Effector CD4-positive, alpha-beta T cell (primary cell): ENCODE measurements at regions not wholly inside any gene's neighbourhood (a gene's known extent, or its start where the extent isn't known, plus 50 kb on each side); places are given as distances from the start of the nearest gene placed in this dataset.

Experiments used
- DNase-seq: peaks from one replicate; pipeline ENCODE4 v3.0.0-alpha.2; 2020

DNA sequence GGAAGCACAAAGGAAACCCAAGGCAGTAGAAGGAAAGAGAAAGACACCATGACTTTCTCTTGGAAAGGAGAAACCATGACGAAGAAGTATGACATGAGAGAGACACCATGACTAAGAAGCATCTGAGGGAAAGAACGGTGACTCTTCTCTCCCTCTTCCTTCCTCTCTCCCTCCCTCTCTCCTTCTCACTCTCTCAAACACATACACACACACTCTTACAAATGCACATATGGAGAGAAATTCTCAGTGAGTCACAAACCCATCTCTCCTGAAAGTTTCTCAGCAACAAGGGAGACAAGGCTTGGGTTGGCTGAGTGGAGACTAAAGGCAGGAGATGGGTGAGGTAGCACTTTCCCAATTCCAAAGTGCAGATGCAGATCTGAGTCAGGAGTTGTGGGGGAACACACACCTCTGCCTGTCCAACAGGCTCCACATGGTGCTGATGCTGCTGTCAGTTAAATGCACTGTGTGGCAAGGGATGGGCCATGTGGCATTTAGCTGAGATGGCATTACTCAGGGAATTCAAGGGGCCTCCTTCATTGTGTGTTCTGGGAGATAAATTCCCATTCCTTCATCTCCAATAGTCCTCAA is 336.7 kb upstream of the C16orf82 start:
- DNase-seq: no peak

DNA sequence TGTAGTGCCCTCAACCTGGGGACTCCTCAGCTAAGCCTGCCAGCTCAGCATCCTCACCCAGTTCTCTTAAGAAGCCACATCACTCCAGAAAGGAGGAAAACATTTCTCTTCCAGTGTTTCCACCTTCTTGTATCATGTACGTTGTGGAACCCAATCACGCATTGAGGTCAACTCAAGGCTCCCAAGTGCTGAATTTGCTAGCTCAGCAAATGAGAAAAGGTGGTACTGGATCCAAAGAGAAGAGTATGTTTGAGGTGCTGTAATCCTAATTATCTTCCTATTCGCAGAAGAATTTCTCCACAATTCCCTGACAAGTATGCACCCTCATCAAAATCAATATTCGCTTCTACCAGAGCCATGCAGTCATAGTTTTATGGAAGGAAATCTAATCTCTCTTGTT is 335.0 kb upstream of the C16orf82 start:
- no peak for DNase-seq

DNA sequence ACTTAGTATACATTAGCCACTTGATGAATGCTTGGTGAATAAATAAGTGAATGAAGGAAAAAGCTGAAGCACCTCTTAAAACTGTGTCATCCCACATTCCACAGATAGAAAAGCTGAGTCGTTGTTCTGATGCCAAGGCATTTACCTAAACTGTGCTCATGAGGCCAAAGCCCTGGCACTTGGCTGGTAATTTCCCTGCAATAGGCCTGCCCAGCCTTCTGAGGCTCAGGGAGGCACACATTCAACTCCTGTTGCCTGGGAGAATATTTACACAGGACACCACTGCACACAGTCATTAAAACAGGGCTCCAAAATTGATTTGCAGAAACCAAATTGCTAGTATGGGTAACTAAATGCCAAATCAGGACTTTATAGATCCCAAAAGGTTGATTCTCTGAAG is 333.0 kb upstream of the C16orf82 start:
- no peak for DNase-seq

DNA sequence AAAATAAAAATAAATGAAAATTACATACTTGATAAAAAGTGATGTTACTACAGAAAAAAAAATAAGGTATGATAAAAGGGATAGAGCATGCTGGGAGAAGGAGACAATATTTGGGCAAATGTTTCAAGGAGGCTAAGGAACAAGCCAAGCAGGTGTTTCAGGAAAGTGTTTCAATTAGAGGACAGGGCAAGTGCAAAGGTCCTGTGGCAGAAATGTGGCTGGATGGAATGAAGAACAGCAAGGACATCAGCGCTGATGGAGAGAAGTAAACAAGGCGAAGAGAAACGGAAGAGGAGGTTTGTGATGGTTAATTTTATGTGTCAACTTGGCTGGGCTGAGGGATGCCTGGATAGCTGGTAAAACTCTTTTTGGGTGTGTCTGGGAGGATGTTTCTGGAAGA is 331.2 kb upstream of the C16orf82 start:
- DNase-seq: no peak

DNA sequence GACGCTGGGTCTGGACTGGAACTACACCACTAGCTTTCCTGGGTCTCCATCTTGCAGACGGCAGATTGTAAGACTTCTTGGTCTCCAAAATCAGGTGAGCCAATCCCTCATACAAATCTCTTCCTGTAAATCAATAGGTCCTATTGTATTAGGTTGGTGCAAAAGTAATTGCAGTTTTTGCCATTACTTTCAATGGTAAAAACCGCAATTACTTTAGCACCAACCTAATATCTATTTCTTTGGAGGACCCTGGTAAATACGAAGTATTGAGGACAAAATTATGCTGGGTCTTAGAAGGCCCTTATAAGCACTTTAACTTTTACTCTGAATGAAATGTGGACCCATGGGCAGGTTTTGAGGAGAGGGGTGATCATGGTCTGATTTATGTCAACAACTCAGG is 330.6 kb upstream of the C16orf82 start:
- no peak for DNase-seq

DNA sequence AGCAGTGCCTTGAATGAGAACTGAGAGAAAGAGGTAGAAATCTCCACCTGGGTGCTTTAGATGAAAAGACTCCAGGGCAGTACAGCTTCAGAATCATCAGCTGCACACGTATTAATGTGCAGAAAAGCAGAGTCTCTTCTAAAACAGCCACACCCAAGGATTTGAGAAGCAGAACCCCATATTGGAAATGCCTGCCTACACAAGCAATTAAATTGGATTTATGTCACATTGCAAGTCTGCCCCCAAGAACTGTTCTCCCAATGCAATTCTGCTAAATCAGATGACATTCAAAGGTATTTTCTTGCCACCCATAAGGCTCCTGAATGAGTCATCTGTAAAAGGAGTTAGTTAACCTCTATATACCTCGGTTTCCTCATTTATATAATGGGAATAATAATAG is 326.0 kb upstream of the C16orf82 start:
- DNase-seq: no peak

DNA sequence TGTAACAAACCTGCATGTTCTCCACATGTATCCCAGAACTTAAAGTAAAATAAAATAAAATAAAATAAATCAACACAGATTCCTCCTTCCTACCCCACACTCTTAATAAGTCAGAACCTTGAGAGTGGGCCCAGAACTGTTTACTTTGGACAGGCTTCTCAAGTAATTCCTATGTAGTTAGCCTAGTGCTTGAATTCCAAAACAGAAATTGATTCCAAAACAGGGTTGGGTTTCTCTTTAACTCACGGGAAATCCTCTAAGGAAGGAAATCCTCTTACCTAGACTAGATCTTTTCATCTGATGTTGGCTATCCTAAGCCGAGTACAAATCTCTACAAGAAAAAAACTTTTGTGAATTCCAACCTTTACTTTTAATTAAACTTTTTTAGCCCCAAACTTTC is 324.7 kb upstream of the C16orf82 start:
- DNase-seq: no peak

DNA sequence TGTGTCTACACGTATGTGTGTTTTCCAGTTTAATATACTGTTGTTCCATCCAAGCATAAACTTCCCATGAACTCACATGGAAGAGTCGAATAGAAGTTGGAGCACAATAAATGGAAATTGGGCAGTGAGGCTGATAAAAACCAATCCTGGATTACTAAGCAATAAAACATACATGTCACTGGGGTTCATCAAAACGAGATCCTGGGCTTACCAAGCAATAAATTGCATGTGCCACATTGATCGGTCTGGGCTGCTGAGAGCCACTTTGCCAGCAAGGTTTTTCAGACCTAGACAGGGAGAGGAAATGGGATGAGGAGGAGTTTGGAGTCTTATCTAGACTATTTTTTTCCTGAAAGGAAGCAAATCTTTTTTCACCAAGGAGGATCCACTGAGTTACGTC is 322.3 kb upstream of the C16orf82 start:
- DNase-seq: no peak

DNA sequence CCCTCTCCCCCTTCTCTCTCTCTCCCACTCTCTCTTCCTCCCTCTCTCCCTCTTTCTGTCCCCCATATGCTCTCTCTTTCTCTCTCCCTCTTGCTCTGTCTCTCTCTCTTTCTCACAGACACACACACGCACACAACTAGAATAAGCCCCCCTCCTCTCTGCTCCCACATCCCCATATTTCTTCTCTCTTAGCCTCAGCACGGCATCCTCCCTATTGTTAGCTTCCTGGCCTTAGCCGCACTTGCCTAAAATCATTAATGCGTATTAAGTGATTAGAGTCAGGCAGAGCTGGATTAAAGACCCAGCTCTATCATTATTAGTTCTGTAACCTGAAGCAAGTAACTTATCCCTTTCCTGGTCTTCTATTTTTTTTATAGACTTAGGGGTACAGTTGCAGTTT is 319.0 kb upstream of the C16orf82 start:
- DNase-seq: no peak

DNA sequence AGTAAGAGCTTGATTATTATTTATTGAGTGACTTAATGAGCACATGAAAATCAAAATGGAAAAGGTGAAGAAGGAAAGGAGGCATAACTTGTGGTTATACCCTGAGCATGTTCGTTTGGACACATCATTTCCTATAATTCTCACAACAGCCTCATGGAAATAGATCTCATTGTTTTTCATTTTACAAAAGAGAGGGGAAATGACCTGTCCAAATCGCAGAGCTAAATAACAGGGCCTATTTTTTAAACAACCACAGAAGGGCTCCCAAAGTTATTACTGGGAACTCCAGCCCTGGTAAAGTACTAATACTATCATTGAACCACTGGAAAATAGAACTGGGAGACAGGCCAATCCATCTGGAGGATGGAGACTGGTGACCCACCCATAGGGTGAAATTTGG is 317.7 kb upstream of the C16orf82 start:
- DNase-seq: no peak

DNA sequence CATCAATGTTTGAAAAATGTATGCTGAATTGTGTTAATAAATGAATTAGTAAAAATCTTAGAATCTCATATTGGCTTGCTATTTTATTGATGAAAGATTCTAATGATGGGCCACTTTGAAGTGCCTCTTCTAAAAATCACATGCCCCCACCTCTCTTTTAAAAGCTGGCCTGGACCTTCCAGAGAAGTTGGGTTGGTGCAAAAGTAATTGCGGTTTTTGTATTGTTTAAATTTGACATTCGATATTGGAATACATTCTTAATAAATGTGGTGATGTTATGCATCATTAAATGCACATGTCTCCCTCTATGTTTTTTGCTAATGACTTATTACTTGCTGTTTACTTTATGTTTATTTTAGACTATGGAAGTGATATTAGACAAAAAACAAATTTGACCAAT is 314.6 kb upstream of the C16orf82 start:
- no peak for DNase-seq

DNA sequence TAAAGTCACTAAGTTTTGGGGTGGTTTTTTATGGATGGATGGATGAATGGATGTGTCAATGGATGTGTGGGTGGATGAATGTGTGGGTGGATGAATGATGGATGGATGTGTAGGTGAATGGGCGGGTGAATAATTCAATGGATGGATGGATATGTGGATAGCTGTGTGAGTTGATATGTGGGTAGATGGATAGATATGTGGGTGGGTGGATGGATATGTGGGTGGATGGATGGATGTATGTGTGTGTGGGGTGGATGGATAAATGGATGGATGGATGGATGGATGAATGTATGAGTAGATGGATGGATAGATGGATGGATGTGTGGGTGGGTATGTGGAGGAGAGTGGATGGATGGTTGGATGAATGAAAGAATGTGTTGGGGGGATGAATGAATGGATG is 310.1 kb upstream of the C16orf82 start:
- no peak for DNase-seq

DNA sequence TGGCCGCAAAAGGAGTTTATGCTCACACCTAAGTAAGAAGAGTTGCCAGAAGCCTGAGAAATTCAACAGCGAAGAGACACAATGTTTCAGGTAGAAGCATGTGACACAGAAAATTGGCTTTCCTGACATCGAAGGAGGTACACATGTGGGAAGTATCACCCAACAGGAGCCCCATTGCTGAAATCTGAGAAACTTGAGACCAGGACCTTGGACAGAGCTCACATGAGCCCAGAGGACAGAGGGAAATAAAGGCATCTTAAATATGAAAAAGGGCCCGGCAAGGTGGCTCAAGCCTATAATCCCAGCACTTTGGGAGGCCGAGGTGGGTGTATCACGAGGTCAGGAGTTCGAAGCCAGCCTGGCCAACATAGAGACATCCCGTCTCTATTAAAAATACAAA is 304.1 kb upstream of the C16orf82 start:
- no peak for DNase-seq

DNA sequence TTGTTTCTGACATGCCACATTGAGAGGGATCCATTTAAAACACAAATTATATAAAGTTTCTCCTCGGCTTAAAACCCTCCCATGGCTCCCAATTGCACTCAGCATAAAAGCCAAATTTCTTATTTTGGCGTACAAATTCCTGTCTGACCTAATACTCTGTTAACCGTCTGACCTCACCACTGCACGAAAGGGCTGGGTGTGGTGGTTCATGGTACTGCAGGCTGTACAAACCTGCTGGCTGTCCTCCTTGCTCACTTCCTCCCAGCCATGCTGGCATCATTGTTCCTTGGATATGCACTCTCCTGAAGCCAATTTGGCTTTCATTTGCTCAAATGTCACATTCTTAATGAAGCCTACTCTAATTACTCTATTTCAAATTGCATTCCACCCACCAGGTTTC is 301.6 kb upstream of the C16orf82 start:
- DNase-seq: no peak

DNA sequence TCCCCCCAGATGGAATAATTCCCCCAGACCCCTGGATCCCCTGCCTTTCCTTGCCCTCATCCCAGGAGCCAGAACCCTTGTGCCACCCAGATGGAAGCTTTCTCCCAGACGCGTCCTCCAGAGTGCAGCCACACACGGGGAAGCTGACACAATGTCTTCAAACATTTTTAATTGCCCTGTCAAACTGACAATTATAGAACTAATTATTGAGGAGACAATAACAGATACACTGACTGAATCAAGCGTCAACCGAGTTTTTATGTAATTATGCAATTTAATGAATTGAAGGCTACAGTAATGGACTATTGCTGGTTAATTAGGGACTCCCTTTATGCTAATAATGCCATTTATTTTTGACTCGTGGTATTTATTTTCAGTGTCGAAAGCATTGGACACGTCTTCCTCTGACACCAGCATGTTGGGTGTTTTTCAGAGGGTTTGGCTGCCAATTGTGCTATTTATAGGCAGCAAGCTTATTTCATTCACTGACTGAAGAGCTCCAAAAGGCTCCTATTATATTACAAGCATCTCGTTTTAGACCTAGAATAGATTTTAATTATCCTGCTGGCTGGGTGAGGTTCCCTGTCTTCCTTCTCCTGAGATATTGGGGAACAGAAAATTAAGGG is 298.2 kb upstream of the C16orf82 start:
- no peak for DNase-seq

DNA sequence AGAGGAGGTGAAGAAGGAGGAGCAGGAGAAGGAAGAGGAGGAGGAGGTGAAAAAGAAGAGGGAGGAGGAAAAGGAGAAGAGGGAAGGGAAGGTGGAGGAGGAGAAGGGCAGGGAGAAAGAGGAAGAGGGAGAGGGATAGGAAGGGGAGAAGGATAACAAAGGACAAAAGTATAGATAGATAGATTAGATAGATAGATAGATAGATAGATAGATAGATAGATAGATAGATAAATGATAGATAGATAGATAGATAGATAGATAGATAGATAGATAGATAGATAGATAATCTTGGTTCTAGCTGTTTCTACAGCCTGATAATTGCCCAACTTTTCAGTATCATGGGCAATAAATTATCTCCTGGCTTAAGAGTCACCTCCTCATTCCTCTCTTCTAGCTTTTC is 296.2 kb upstream of the C16orf82 start:
- DNase-seq: no peak

DNA sequence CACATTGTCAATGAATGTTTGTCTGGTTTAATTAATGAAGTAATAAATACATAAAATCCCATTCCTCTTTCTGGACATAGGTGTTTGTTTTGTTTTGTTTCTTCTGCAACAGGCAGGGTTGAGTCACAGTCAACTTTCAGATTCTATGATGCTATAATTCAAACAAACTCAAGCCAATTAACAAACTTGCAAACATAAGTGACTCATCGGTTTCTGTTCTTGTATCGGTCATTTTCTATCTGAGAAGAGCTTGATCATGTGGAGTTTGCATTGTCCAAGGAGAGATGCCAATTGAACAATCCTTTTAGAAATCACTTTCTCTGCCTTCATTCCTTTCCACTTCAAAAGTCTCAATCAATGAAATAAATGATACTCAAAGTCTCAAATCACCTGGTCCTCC is 294.2 kb upstream of the C16orf82 start:
- DNase-seq: no peak

DNA sequence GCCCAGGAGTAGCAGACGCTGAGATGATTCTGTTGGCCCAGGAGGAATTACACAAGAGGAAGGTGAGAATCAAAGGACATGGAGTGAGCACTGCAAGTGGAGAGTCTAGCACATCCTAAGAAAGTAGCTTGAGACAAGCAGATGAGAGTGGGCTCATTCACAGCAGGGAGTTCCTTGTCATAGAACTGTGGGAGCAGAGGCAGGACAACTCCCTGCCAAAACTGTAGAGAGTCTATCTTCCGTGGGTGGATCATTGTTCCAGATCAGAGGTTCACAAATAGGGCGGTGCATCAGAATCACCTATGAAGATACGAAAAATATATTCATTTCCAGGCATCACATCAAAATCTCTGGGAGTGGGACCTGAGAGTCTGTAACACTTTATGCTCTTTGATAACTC is 288.9 kb upstream of the C16orf82 start:
- no peak for DNase-seq

DNA sequence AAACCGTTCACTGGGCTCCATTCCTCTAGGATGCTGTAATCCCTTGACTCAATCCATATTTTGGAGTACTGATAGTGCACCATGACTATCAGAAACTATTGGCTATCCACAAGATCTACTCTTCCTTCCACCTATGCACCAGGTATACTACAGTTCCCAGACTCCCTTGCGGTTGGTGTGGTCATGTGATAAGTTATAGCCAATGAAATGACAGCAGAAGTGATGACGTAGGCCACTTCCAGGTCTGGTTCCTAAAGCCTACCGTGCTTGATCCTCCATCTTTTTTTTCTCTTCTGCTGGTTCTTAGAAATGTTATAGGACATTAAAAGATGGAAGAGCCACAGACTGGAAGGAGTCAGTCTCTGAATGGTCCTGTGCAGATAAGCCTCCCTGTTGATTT is 278.8 kb upstream of the C16orf82 start:
- DNase-seq: no peak

DNA sequence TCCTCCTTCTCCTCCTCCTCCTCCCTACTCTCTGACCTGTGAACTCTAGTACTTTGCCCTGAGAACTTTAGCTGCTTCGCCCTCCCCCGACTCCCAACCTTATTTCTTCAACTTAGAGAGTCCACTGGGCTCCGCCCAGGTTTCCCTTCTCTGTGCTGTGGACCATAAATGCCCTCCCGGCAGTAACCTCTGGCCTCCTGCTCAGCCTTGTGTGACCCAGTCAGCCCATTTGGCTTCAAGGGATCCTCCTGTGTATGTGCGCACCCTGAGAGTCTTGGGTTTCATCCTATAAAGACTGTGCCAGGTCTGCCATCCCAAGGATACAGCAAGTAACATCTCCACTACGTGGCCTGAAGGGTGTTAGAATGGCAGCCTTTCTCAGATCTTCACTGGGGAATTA is 275.6 kb upstream of the C16orf82 start:
- no peak for DNase-seq

DNA sequence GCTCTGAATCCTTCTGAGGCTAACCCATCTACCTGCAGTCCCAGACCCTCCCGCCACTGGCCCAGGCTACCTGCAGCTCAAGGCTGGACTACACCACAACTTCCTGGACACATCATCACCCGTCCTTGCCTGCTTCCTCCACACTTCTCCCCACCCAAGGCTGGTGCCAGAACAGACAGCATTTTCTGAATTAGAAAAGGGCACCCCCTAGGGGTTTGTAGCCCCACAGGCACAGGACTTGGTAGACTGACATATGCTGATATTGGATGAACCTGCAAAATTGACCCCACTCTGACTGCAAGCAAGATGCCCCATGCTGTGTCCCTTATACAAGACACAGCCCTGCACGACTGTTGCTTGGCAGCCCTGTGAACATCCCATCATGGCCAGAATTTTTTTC is 271.5 kb upstream of the C16orf82 start:
- DNase-seq: no peak

DNA sequence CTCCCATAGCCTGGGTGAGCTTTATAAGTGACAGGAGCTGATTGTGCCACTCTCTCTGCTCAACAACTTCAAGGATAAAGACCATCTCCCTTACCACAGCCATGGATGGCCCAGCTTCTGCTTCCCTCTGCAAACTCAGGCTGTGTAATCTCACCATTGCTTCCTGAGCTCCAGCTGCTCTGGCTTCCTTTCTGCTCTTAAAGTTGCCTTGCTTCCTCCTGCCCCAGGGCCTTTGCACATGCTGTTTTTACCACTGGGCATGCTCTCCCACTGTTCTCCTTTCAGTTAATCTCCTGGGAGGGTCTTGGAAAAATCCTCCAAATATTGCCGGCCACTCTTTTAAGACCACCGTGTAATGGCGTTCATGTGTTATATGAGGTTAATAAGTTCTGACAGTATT is 265.1 kb upstream of the C16orf82 start:
- DNase-seq: no peak

DNA sequence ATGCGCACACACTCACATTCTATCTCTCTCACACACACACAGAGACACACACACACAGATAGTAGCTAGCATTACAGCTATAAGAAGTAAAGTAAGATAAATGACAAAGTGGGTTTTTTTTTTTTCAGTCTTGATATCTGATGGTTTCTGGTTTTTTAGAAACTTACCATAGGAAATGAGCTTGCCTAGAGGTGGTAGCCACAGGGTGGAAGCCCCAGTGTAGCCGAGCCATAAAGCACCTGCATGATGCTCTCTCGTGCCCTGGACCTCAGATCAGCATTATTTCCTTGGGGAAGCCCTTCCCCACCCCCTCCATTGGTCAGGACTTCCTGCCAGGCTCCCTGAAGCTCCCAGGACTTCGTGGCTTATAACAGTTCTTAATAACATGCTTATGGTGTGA is 264.3 kb upstream of the C16orf82 start:
- DNase-seq: no peak

DNA sequence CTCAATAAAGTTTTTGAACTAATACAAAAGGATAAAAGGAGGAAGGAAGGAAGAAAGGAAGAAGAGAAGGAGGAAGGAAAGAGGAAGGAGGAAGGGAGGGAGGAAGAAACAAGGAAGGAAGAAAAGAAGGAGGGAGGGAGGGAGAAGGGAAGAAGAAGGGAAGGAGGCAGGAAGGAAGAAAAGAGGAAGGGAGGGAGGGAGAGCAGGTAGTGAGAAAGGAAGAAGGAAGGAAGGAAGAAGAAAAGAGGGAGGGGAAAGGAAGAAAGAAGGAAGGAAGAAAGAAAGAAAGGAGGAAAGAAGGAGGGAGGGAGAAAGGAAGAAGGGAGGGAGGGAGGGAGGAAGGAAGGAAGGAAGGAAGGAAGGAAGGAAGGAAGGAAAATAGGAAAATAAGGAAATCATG is 263.8 kb upstream of the C16orf82 start:
- no peak for DNase-seq

DNA sequence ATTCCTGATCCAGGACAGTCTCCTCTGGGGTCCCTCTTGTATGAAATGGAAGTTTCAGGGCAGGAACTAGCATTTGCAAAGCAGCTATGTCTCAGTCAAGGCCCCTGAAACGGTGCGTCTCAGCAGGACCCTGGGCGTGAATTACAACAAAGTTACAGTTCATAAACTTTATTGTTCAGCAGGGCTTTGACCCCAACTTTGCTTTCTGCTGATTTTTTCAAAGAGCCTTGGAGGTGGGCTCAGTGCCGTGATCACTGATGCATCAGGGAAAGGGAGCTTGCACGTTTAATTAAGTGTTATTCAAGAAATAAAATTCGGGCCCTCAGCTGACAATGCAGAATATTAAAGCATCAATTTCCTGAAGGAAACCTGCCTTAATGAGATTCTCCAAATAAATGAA is 260.1 kb upstream of the C16orf82 start:
- DNase-seq: no peak

DNA sequence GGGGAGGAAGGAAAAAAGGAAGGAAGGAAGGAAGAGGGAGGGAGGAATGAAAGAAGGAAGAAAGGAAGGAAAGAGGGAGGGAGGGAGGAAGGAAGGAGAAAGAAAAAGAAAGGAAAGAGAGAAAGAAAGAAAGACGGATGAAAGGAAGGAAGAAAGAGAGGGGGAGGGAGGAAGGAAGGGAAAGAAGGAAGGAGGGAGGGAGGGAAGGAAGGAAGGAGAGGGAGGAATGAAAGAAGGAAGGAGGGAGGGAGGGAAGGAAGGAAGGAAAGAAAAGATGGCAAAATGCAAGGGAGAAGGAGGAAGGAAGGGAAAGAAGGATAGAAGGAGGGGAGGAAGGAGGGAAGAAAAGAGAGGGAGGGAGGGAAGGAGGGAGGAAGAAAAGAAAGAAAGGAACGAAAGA is 257.3 kb upstream of the C16orf82 start:
- DNase-seq: no peak
